ENCODE measurements at regions not wholly inside any gene's neighbourhood (a gene's known extent, or its start where the extent isn't known, plus 50 kb on each side); places are given as distances from the start of the nearest gene placed in this dataset.
"Not testable (repeated sequence)": the region's sequence is repeated elsewhere in the genome, so short reads cannot be mapped to it uniquely, and the experiment has no call there.

- no peak overlapping the region for H3K4me3 ChIP-seq (replicated peaks; ENCODE audit: low read depth, low read length)
- TF ChIP-seq CTCF (IDR thresholded peaks at IDR 0.05; ENCODE audit: low read length, missing control alignments), result no peak
- no peak for DNase-seq (ENCODE audit: low read depth)
Observed at GRCh38 chr1:176341656-176342055, 121.3 kb upstream of the PAPPA2 start.

GRCh38 chr1:176338877-176339276 lies 124.1 kb upstream of the PAPPA2 start:
- no peak for TF ChIP-seq CTCF (IDR thresholded peaks at IDR 0.05; ENCODE audit: low read length, missing control alignments)
- H3K4me3 ChIP-seq (replicated peaks; ENCODE audit: low read depth, low read length), result no peak overlapping the region
- no peak for DNase-seq (ENCODE audit: low read depth)

GRCh38 chr1:176330782-176331181 lies 123.7 kb upstream of the COP1 start:
- no peak overlapping the region for H3K4me3 ChIP-seq (replicated peaks; ENCODE audit: low read depth, low read length)
- TF ChIP-seq CTCF (IDR thresholded peaks at IDR 0.05; ENCODE audit: low read length, missing control alignments), result no peak
- DNase-seq (ENCODE audit: low read depth), result no peak

- DNase-seq (ENCODE audit: low read depth), result no peak
- no peak overlapping the region for H3K4me3 ChIP-seq (replicated peaks; ENCODE audit: low read depth, low read length)
- TF ChIP-seq CTCF (IDR thresholded peaks at IDR 0.05; ENCODE audit: low read length, missing control alignments), result no peak
Observed at GRCh38 chr1:176325664-176326063, 118.6 kb upstream of the COP1 start.

GRCh38 chr1:176323472-176323871 lies 116.4 kb upstream of the COP1 start:
- no peak for TF ChIP-seq CTCF (IDR thresholded peaks at IDR 0.05; ENCODE audit: low read length, missing control alignments)
- no peak for DNase-seq (ENCODE audit: low read depth)

GRCh38 chr1:176315519-176316220 lies 108.6 kb upstream of the COP1 start:
- no peak for TF ChIP-seq CTCF (IDR thresholded peaks at IDR 0.05; ENCODE audit: low read length, missing control alignments)
- no peak overlapping the region for H3K4me3 ChIP-seq (replicated peaks; ENCODE audit: low read depth, low read length)
- DNase-seq (ENCODE audit: low read depth), result no peak

More at GRCh38 chr1:176323472-176323871, 116.4 kb upstream of the COP1 start:
- H3K4me3 ChIP-seq (replicated peaks; ENCODE audit: low read depth, low read length), result no peak overlapping the region

- DNase-seq (ENCODE audit: low read depth); H3K4me3 ChIP-seq (replicated peaks; ENCODE audit: low read depth, low read length): not testable (repeated sequence)
Observed at GRCh38 chr1:176296602-176297001, 89.5 kb upstream of the COP1 start.

All from fibroblast of pulmonary artery (primary cell).